ENCODE measurements at regions not wholly inside any gene's neighbourhood (a gene's known extent, or its start where the extent isn't known, plus 50 kb on each side); places are given as distances from the start of the nearest gene placed in this dataset.
A peak's percentile ranks its signal among the peaks of the same experiment; 100 is the strongest.

GRCh38 chr19:28493884-28494283 lies 719.1 kb downstream of the UQCRFS1 start:
- intact Hi-C loops (cut with DNase I; ENCODE audit: low total_unique reads), result no loop called here

GRCh38 chr19:28492621-28493020 lies 720.3 kb downstream of the UQCRFS1 start:
- Histone ChIP-seq H3K9me3 (no peaks in the 10 kb centered on the region), H3K27ac (no peak overlapping the region), H3K4me1 (peaks cover 0 to 4% of the 10 kb centered on the region in 2 donors), H3K27me3 (no peaks in the 10 kb centered on the region), H3K36me3 (no peaks in the 10 kb centered on the region), H3K4me3 (no peak overlapping the region)
- in situ Hi-C loops (cut with MboI; ENCODE audit: low sequenced_read_pairs in 4 of 4) (no loop called here), intact Hi-C loops (cut with DNase I; ENCODE audit: low total_unique reads) (no loop called here)
- ATAC-seq, result peak in 1 of 2 donors; percentile 75
- no peak for TF ChIP-seq CTCF (IDR thresholded peaks at IDR 0.05 in 4 of 5, conservative IDR thresholded peaks at IDR 0.05 in 1 of 5)
- no peak for TF ChIP-seq POLR2A (IDR thresholded peaks at IDR 0.05)
- DNase-seq, result peak in 1 of 2 donors; percentile 39

More at GRCh38 chr19:28493884-28494283, 719.1 kb downstream of the UQCRFS1 start:
- in situ Hi-C loops (cut with MboI; ENCODE audit: low sequenced_read_pairs in 4 of 4), result no loop called here
- TF ChIP-seq CTCF (IDR thresholded peaks at IDR 0.05 in 4 of 5, conservative IDR thresholded peaks at IDR 0.05 in 1 of 5) (no peak), POLR2A (IDR thresholded peaks at IDR 0.05) (no peak)
- no peaks in the 10 kb centered on the region for H3K27me3 ChIP-seq
- H3K4me3 ChIP-seq, result no peak overlapping the region
- ATAC-seq (no peak), DNase-seq (no peak)
- H3K4me1 ChIP-seq, result peaks cover 4 to 5% of the 10 kb centered on the region in 2 donors
- H3K36me3 ChIP-seq, result no peaks in the 10 kb centered on the region
- no peaks in the 10 kb centered on the region for H3K9me3 ChIP-seq
- no peak overlapping the region for H3K27ac ChIP-seq

GRCh38 chr19:28492201-28492600 lies 720.8 kb downstream of the UQCRFS1 start:
- intact Hi-C loops (cut with DNase I; ENCODE audit: low total_unique reads), result no loop called here

GRCh38 chr19:28489776-28490175 lies 723.2 kb downstream of the UQCRFS1 start:
- TF ChIP-seq CTCF (IDR thresholded peaks at IDR 0.05 in 4 of 5, conservative IDR thresholded peaks at IDR 0.05 in 1 of 5) (no peak), POLR2A (IDR thresholded peaks at IDR 0.05) (no peak)
- Histone ChIP-seq H3K4me1 (peaks cover 0 to 4% of the 10 kb centered on the region in 2 donors), H3K36me3 (no peaks in the 10 kb centered on the region), H3K27me3 (no peaks in the 10 kb centered on the region), H3K4me3 (no peak overlapping the region), H3K9me3 (no peaks in the 10 kb centered on the region), H3K27ac (no peak overlapping the region)
- intact Hi-C loops (cut with DNase I; ENCODE audit: low total_unique reads) (no loop called here), in situ Hi-C loops (cut with MboI; ENCODE audit: low sequenced_read_pairs in 4 of 4) (no loop called here)
- DNase-seq (no peak), ATAC-seq (no peak)

More at GRCh38 chr19:28492201-28492600, 720.8 kb downstream of the UQCRFS1 start:
- Histone ChIP-seq H3K4me3 (no peak overlapping the region), H3K36me3 (no peaks in the 10 kb centered on the region), H3K27ac (no peak overlapping the region), H3K9me3 (no peaks in the 10 kb centered on the region), H3K27me3 (no peaks in the 10 kb centered on the region), H3K4me1 (peaks cover 0 to 4% of the 10 kb centered on the region in 2 donors)
- DNase-seq (no peak), ATAC-seq (no peak)
- in situ Hi-C loops (cut with MboI; ENCODE audit: low sequenced_read_pairs in 4 of 4), result no loop called here
- TF ChIP-seq CTCF (IDR thresholded peaks at IDR 0.05 in 4 of 5, conservative IDR thresholded peaks at IDR 0.05 in 1 of 5) (no peak), POLR2A (IDR thresholded peaks at IDR 0.05) (no peak)

- no peaks in the 10 kb centered on the region for H3K9me3 ChIP-seq
- intact Hi-C loops (cut with DNase I; ENCODE audit: low total_unique reads), result no loop called here
- peaks cover 0 to 4% of the 10 kb centered on the region in 2 donors for H3K4me1 ChIP-seq
- H3K27ac ChIP-seq, result no peak overlapping the region
- DNase-seq (no peak), ATAC-seq (no peak)
- no peaks in the 10 kb centered on the region for H3K36me3 ChIP-seq
- H3K4me3 ChIP-seq, result no peak overlapping the region
- TF ChIP-seq POLR2A (IDR thresholded peaks at IDR 0.05) (no peak), CTCF (IDR thresholded peaks at IDR 0.05 in 4 of 5, conservative IDR thresholded peaks at IDR 0.05 in 1 of 5) (no peak)
- in situ Hi-C loops (cut with MboI; ENCODE audit: low sequenced_read_pairs in 4 of 4), result no loop called here
- H3K27me3 ChIP-seq, result no peaks in the 10 kb centered on the region
Measured at GRCh38 chr19:28489126-28489660, 723.8 kb downstream of the UQCRFS1 start.

All from gastrocnemius medialis (tissue), 4 donors.